Erythroblast (primary cell): ENCODE measurements at regions not wholly inside any gene's neighbourhood (a gene's known extent, or its start where the extent isn't known, plus 50 kb on each side); places are given as distances from the start of the nearest gene placed in this dataset.

Experiments
- GATA1 ChIP-seq: IDR thresholded peaks from 2 replicates; pipeline ENCODE4 v1.6.1; 2011; ENCODE audit warnings: low read depth, mild to moderate bottlenecking, control low read depth, low read length, moderate library complexity
- POLR2A ChIP-seq: IDR thresholded peaks from 2 replicates; pipeline ENCODE4 v1.6.1; 2011; ENCODE audit warnings: mild to moderate bottlenecking, low read length

GRCh38 chr4:22596409-22596808 lies 80.5 kb upstream of the ADGRA3 start:
- TF ChIP-seq POLR2A (no peak), GATA1 (no peak)
